SK-N-MC (cell line): ENCODE measurements at regions not wholly inside any gene's neighbourhood (a gene's known extent, or its start where the extent isn't known, plus 50 kb on each side); places are given as distances from the start of the nearest gene placed in this dataset.

Experiments
- EZH2 ChIP-seq: fragments of 200-600 bp; sonication (generic); IDR thresholded peaks from one replicate; pipeline ENCODE4 v1.6.1; 2017; ENCODE audit warnings: antibody characterized with exemption
- POLR2AphosphoS5 ChIP-seq: IDR thresholded peaks from 2 replicates; pipeline ENCODE4 v1.6.1; 2012; ENCODE audit warnings: mild to moderate bottlenecking, low read depth, low read length, borderline replicate concordance

DNA sequence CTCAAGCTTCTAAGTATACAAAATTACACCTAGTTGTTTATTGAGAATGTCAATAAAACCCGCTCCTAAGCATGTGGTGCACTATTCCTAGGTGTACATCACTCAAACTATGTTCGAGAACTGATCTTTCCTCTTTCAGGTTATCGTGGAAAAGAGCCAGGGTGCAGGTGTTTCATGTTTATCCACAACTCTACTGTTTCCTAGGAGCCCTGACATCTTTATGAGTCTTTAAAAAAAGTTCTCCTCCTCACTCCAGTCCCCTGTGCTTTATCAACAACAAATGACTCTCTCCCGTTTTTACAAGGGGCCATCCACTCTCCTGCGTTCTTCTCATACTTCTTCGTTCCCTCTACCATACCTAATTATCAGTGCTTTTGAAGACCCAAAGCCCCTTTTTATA is 78.8 kb upstream of the NFIL3 start:
- TF ChIP-seq POLR2AphosphoS5 = no peak
- TF ChIP-seq EZH2 = no peak
